Hippocampal formation (tissue), 2 donors: ENCODE measurements at regions not wholly inside any gene's neighbourhood (a gene's known extent, or its start where the extent isn't known, plus 50 kb on each side); places are given as distances from the start of the nearest gene placed in this dataset.
"Not testable (repeated sequence)": the region's sequence is repeated elsewhere in the genome, so short reads cannot be mapped to it uniquely, and the experiment has no call there.

ENCODE experiments used
- DNase-seq, 2 donors: peaks; one replicate each; lab custom pipeline; 2025; lab: John Stamatoyannopoulos, UW

GRCh38 chr12:28987538-28988324 is 161.3 kb upstream of the FAR2 start:
- no peak for DNase-seq

GRCh38 chr12:28988325-28988704 is 160.8 kb upstream of the FAR2 start:
- no peak for DNase-seq

DNA sequence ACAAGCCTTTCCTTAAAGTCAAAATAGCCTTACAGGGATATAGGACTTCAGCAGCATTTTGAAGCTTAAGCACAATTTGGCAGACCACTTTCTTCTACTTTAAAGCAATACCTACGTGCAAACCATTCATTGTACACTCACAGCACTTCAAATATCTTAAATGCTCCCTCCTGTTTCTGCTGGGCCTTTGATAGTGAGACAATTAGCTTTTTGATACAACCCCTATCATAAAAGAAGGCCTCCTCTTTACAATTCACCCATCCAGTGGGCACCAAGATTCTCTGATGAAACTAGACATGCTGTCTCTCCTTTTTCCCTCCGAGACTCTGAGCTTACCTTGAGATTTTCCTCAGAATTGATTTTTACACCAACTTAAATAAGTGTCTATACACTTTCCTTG is 157.5 kb upstream of the FAR2 start:
- DNase-seq = no peak

- no peak for DNase-seq
Observed at GRCh38 chr12:28993720-28994119, 155.4 kb upstream of the FAR2 start.

DNA sequence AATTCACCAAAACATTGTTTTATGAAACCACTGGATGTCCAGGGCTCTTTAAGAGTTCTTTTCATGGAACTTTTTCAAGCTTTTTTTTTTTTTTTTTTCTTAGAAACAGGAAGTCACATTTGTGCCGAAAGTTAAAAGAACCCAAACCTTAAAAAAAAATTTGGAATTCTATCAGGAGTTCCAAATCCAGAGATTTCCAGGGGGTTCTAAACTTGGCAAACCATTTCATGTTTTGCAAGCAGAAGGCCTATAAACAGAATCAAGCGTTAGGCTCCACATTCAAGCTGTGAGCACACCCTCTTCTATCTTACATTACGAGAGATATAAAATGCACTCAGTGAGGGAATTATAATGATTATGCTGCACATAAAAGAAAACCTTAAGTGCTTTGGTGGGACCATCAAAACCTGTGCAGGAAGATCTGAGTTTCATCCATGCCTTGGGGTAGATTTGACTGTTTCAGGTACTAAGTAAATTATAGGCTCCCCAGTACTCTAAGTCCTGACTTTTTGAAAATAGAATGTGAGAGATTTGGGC is 154.8 kb upstream of the FAR2 start:
- DNase-seq = no peak

GRCh38 chr12:28996688-28997087 is 152.4 kb upstream of the FAR2 start:
- no peak for DNase-seq

DNA sequence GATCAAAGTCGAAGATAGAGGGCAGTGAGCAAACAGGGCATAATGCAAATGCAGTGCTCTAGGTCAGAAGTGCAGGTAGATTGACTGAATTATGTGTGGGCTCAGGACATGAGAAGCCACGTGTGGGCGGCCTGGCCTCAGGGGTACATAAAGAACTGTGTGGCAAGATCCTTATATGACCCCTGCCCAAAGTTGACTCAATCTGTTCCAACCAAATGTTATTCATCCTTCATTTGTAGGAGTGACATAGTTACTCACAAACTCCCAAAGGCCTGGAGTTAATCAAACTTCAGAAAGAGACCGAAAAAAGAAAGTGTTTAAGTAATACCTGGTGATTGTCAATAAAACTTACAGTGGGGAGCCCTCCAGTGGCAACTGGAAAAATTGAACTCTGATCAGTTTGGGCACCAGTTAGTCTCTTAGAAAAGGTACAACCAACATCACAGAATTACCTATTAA is 150.4 kb upstream of the FAR2 start:
- peak in 1 of 2 donors; percentile 22 for DNase-seq

DNA sequence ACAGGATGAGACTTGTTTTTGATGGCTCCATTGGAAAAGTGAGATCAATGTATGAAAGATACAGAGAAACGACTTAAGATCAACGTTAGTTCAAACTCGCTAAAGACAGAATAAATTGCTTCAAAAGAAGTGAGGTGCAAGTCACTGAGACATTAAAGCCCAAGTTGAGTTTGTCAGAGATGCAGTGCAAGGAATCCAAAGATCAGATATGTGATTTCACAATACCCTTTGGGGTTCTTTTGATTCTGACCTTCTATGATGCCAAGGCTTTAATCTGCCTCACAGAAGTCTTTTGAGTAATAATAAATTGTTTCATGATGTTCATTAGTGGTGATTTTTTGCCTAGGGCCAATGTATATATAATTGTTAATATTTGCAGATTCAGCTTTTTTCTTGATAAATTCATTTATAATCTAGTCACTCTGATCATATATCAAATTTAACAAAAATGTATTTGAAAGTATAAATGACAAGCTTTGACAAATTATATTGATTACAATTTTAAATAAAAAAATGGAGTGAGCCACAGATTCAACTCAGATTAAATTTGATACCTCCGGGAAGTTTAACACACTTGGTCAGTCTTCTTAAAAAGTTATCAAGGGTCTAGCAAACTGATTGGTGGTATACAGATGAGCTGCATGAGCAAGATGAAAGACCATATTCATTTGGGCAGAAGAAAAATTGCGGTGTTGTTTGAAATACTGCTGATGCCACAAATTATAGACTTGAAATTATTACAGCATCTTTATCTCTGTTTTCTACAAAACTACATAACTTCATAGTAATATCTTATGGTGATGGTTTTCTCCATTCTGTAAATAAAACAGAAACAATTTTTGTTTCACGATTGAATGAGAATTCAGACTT is 144.8 kb upstream of the FAR2 start:
- DNase-seq = no peak

DNA sequence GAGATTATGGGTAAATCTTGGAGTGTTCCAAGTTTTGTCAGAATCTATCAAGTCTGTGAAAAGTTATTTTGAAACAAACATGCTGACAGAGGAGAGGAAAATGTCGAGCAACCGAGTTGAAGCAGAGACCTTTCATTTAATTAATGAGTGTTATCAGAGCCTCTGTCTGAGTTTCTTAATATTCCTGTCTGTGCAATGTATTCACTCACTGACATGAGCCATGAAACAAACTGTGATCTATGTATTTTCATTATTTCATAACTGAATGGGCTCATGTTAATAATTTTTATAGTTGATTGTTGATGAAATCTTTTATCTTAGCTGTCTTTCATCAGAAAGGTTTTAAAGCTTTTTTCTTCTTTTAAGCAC is 144.2 kb upstream of the FAR2 start:
- no peak for DNase-seq

DNA sequence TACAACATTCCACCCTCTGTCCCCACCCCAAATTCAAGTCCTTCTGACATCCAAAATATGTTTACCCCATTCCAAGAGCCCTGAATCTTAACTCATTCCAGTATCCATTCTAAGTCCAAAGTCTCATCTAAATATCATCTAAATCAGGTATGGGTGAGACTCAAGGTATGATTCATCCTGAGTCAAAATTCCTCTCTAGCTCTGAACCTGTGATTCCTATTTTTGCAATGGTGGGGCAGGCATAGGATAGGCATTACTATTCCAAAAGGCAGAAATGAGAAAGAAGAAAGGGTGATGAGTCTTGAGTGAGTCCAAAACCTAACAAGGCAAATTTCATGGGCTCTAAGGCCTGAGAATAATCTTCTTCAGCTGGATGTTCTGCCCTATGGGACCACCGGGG is 140.3 kb upstream of the FAR2 start:
- no peak for DNase-seq

- no peak for DNase-seq
Observed at GRCh38 chr12:29012673-29013072, 136.4 kb upstream of the FAR2 start.

GRCh38 chr12:29017532-29017931 is 131.5 kb upstream of the FAR2 start:
- DNase-seq = not testable (repeated sequence)

DNA sequence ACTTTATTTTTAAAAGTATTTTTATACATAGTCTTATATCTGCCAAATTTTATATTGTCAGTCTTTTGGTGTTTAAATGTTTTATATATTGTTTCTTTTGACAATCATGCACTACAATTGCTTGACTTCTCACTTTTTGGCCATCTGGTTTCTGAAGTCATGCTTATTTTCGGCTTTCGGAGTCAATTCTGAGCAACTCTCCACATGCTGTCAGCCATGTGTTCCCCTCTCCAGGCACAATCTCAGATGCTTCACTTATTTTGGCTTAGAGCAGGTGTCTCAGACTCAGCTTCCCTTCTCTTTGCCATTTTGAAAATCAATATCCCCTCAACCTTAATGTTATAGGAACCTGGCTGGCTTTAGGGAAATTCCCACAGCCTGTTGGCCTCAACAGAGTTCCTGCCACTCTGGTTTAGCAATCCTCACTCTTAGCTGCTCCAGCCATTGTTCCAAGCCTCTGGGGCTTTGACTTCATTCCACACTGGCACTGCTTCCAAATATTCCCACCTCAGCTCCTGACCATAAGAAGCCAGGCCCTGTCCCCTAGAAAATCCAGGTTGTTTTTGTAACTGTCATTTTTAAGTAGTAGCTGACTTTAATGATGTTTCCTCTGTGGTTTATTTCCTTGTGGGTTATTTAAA is 125.5 kb upstream of the FAR2 start:
- peak; percentile 3 to 23 for DNase-seq

- DNase-seq = no peak
Observed at GRCh38 chr12:29024117-29024516, 125.0 kb upstream of the FAR2 start.

GRCh38 chr12:29025937-29026336 is 123.1 kb upstream of the FAR2 start:
- DNase-seq = no peak

DNA sequence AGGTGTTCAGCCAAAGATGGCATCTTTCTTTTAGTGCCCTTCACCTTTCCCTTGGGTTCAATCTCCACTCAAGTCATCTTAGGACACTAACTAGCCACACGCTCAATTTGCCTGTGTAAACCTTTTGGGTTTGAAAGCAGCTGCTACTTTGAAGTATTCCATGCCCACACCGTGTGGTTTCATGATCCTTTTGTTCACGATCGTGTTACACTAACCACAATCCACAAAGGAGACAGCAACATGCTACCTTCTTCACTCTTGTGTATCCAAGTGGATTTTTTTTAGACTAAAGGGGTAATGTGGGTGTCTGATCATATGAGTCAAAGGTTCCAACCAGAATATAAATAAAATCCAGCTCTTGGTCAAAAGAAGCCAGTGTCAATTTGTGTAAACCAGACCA is 122.7 kb upstream of the FAR2 start:
- DNase-seq = no peak

- not testable (repeated sequence) for DNase-seq
Observed at GRCh38 chr12:29029484-29029883, 119.6 kb upstream of the FAR2 start.

DNA sequence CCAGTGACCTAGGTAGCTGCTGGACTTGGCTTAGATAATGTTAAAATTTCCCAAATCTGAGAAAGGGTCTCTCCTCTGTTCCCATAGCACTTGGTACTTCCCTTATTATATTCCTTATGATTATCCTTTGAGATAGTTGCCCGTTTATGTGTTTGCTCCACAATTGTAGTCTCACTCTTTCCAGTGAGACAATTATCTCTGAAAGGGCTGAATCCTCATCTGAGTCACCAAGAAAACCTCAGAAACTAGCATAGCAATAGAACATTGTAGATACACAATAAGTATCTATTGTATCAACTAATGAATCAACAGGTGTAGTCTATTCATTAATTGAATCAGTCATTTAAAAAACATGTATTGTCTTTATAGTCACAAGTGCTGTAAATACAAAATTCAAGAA is 119.1 kb upstream of the FAR2 start:
- no peak for DNase-seq

- DNase-seq = no peak
Observed at GRCh38 chr12:29032446-29032845, 116.6 kb upstream of the FAR2 start.

DNA sequence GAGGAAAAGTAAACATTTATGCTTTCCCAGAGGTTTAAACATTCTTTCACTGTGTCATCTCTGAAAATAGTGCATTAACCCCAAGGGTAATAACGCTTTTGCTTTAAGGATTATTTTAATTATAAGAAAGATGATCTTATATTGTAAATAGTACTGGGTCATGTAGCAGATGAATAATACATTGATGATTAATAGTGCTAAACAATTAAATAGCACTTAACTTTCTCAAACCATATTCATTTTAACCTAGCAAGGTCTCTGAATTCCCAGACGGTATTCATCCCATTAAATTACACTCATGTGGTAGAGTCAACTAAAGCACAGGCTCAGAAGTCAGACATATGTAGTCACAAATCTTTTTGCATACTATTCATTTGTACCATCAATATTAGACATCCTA is 115.6 kb upstream of the FAR2 start:
- no peak for DNase-seq

DNA sequence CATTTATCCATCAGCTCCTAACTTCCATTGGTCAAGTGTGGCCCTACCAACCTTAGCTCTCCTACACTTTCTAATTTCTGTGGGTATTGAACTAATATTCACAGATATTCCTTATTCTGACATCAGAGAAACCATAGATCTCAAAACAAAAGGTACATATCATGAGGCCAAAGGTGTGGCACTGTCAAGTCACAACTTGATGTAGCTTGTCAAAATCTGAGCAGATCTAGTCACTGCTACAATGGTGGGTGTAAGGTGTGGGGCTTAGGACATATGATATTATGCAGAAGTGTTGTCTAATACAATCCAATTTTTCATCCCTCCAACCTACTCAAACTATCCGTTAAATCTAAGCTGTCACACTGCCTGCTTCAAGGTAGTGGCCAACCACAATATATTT is 114.0 kb upstream of the FAR2 start:
- no peak for DNase-seq

GRCh38 chr12:29039013-29039412 is 110.1 kb upstream of the FAR2 start:
- no peak for DNase-seq
